HG03280 (cell line): ENCODE measurements at regions not wholly inside any gene's neighbourhood (a gene's known extent, or its start where the extent isn't known, plus 50 kb on each side); places are given as distances from the start of the nearest gene placed in this dataset.

Experiments
- ATAC-seq: cut with Tn5 transposase; IDR thresholded peaks from one replicate; pipeline ENCODE4 v1.9.1; 2021; ENCODE audit warnings: mild to moderate bottlenecking, moderate library complexity; ENCODE audit not compliant: unreplicated experiment

DNA sequence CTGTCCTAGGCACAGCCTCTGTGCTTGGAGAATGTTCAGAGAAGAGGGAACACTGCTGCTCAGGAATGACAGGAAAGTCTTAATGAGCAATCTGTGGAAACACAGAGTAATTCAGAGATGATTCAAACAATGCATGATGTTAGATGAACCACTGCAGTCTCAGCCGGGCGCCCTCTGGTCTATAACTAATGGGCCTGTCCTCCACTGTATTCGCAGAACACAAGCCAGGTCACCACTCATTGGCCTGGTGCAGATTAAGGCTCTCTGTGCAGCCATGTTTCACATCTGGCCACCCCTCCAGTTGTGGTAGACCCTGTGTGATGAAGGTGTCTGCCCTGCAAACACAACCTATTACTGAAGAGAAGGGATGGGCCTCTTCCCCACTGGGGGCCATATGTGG, 281.7 kb upstream of the ROPN1 start:
- no peak for ATAC-seq

DNA sequence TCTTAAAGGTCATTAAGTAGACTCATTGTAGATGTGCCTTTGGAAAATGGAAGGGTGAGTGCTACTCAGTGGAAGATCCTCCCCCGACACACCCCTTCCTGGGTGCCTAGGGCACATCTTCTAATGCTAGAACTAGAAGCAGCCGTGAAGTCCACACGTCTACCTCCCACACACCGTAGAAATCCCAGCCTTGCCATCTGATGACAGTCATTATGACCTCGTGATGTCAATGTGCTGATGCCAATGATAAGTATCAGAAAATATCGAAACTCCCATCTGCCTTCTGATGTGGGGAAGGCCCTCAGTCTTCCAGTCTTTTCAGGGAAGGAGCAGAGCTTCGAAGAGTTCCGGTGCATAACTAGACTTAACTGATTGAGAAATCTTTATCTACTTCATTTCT, 282.1 kb upstream of the ROPN1 start:
- no peak for ATAC-seq

GRCh38 chr3:124275412-124275811, 283.5 kb upstream of the ROPN1 start:
- no peak for ATAC-seq

GRCh38 chr3:124276133-124276532, 284.2 kb upstream of the ROPN1 start:
- no peak for ATAC-seq

GRCh38 chr3:124276539-124277143, 284.7 kb upstream of the ROPN1 start:
- ATAC-seq: no peak

DNA sequence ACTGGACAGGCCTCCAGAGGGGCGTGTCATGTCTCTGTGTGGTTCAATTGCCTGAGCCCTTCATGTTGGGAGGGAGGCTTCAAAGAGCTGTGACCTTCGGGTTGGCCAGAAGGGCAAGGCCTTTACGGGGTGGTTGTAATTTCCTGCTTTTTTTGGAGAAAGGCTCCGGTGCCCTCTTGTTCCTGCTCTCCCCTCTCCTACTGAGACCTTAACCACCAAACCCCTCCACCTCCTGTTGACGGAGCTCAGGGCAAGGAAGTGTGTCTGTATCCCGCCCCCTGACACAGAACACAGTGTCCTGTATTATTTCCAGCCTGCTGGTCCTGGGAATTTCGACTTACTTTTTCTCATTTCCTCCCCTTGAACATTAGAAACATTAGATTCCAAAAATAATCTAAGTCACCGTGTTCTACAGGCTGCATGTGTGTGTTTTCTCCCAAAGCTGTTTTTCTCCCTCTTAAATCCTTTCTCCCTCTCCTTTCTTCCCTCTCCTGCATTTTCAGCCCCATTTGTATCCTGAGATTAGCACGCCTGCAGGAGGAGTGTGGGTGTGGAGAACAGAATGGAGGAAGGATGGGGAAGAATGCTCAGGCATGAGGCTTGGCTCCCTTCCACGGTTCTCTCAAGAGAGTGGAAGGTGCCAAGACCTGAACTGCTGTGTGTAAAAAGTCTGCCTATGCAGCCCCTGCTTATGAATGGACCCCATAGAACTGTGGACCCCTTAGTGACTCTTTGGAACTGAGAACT, 285.4 kb upstream of the ROPN1 start:
- ATAC-seq: no peak

GRCh38 chr3:124281453-124282316, 289.8 kb upstream of the ROPN1 start:
- no peak for ATAC-seq

DNA sequence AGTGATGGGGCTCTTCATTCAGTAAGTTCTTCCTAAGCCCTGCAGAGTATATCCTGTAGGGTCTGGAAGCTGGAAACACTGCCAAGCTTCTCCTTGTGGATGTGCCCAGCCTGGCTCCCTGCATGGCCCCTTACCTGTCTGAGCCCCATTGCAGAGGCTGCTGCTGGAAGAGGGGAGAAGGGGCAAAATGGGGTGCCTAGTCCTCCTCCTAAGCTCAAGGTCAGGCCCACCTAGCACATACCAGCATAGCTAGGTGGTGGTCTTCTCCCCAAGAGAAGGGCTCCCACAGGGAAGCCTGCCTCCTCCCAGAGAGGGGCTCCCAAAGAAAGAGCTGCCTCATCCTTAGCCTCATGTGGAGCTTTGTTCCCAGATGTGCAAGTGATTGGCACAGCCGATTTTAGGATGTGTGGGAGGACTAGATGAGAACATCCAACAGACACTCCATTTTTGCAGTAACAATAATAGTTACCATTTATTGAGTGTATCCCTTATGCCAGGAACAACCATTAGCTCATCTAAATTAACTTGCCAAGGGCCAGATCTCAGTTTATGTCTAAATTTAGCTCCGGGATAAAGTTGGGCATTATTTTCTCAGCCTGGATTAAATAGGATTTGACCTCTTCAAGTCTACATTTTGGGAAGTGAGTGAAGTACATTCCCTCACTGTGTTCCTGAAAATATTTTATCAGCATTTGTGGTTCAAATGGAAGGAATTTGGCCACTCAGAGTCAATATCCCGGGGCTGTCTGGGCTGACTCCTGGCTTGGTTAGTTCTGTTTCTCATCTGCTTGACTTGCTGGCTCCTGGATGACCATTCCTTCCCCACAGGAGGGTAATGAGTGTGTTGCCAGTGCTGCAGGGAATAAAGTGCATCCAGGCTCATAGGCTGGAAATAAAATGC, 291.1 kb upstream of the ROPN1 start:
- ATAC-seq: no peak

GRCh38 chr3:124283652-124284023, 291.7 kb upstream of the ROPN1 start:
- ATAC-seq: no peak

DNA sequence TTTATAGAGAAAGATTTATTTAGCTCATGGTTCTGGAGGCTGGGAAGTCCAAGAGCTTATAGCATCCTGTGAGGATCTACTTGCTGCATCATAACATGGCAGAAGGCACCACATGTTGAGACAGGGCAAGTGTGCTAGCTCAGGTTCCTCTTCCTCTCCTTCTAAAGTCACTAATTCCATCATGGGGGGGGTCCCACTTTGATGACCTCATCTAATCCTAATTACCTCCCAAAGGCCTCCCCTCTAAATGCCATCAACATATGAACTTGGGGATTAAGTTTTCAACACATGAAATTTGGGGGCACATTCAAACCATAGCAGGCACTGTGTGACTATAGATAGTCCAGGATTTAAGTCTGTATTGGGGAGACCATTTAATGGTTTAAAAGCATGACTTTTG, 297.1 kb upstream of the ROPN1 start:
- ATAC-seq: no peak

GRCh38 chr3:124291008-124291407, 299.1 kb upstream of the ROPN1 start:
- ATAC-seq: no peak

GRCh38 chr3:124292329-124292728, 300.4 kb upstream of the ROPN1 start:
- no peak for ATAC-seq

- ATAC-seq: no peak
Measured at GRCh38 chr3:124293584-124293983, 301.7 kb upstream of the ROPN1 start.

GRCh38 chr3:124295362-124295761, 303.4 kb upstream of the ROPN1 start:
- no peak for ATAC-seq

- ATAC-seq: no peak
Measured at GRCh38 chr3:124296406-124296805, 304.5 kb upstream of the ROPN1 start.

DNA sequence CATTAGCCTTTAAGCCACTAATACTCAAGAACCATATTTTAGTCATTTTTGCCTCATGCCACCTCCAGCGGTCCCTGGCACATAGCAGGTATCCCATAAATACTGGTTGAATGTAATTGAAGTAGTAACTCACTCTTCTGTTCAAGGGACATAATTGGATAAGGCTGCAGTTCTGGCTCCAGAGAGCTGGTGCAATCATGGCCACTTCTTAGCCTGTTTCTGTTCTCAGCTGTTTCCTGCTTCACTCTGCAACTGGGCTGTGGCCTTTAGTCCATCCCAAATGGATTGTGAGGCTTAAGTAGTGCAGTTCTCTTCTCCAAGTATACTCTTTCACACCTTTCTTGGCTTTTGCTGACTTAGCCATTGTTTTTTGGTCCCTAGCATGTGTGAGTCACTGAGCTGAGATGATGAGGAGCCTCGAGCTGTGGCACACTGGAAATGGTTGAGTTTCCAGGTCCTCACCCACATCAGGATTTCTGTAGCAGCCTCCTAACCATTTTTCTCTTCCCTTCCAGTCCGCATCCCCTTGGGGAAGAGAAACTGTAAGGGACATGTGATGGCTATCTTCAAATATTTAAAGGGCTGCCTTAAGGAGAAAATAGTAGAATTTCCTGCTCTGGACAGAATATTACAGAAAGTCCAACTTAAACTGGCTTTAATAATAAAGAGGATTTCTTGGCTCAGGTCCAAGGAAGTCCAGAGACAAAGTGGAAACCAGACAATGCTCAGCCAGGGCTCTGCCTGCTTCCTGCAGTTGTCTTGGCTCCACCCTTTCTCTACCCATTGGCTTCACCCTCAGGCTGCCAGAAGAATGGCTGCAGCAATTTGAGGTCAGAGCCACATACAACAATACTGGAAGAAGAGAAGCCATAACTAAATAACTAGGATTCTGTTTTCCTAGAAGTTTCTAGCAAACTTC, 305.4 kb upstream of the ROPN1 start:
- ATAC-seq: no peak

- ATAC-seq: no peak
Measured at GRCh38 chr3:124298301-124298700, 306.4 kb upstream of the ROPN1 start.

GRCh38 chr3:124298951-124299350, 307.0 kb upstream of the ROPN1 start:
- no peak for ATAC-seq

- no peak for ATAC-seq
Measured at GRCh38 chr3:124299831-124300230, 307.9 kb upstream of the ROPN1 start.

- no peak for ATAC-seq
Measured at GRCh38 chr3:124300416-124300815, 308.5 kb upstream of the ROPN1 start.
